B cell (primary cell): ENCODE measurements at regions not wholly inside any gene's neighbourhood (a gene's known extent, or its start where the extent isn't known, plus 50 kb on each side); places are given as distances from the start of the nearest gene placed in this dataset.

Experiments
- ATAC-seq: fragments of 200-7000 bp; cut with Tn5 transposase; one replicate; pipeline ENCODE4 v1.10.0; 2021; ENCODE audit warnings: low read depth, mild to moderate bottlenecking, moderate number of reproducible peaks, moderate library complexity
- CTCF ChIA-PET: fragments of 350-600 bp; sonication (Branson Sonifier 250); formaldehyde crosslinking; loops from one replicate; lab custom pipeline; 2021; ENCODE audit warnings: antibody characterized with exemption, inconsistent platforms; lab: Charles Lee
- POLR2A ChIA-PET: fragments of 350-600 bp; sonication (Branson Sonifier 250); formaldehyde crosslinking; loops from one replicate; lab custom pipeline; 2021; ENCODE audit warnings: antibody characterized with exemption; lab: Charles Lee
- DNase-seq: peaks from one replicate; pipeline ENCODE4 v3.0.0; 2013
- H2AFZ ChIP-seq: 2 replicates; pipeline ENCODE4 v1.6.1; 2012; ENCODE audit warnings: mild to moderate bottlenecking, low read depth, low read length; ENCODE audit not compliant: insufficient read depth, poor library complexity, severe bottlenecking
- H3K27ac ChIP-seq, 2 donors: 1 replicate in 1 of 2; 2 replicates in 1 of 2; pipeline ENCODE4 v1.5.1; 2012 to 2013; ENCODE audit warnings: low read length in 2 of 2, mild to moderate bottlenecking in 2 of 2, moderate library complexity in 1 of 2
- H3K27me3 ChIP-seq, 4 experiments: fragments of 200-600 bp in 1 of 4; sonication (generic) in 1 of 4; replicated peaks in 1 of 4; 1 replicate in 2 of 4; 2 replicates in 2 of 4; pipeline versions ENCODE4 v1.6.1 to v1.7.0; 2013 to 2016; ENCODE audit warnings: low read length in 3 of 4, mild to moderate bottlenecking in 2 of 4, mixed read lengths in 1 of 4, moderate library complexity in 1 of 4; ENCODE audit not compliant: insufficient read depth in 4 of 4, control insufficient read depth in 3 of 4; ENCODE audit errors: control extremely low read depth in 1 of 4
- H3K36me3 ChIP-seq, 2 experiments: replicated peaks in 1 of 2; 1 replicate in 1 of 2; 2 replicates in 1 of 2; pipeline versions ENCODE4 v1.6.1 to v1.7.1; 2013; ENCODE audit warnings: low read length in 1 of 2; ENCODE audit not compliant: insufficient read depth in 2 of 2, control insufficient read depth in 1 of 2; ENCODE audit errors: control extremely low read depth in 1 of 2, extremely low read depth in 1 of 2
- H3K4me1 ChIP-seq, 2 donors: fragments of 200-600 bp in 1 of 2; sonication (generic) in 1 of 2; 1 replicate in 1 of 2; 2 replicates in 1 of 2; pipeline versions ENCODE4 v1.5.1 to v1.6.1; 2013 to 2017; ENCODE audit warnings: low read length in 2 of 2; ENCODE audit not compliant: control insufficient read depth in 2 of 2, insufficient read depth in 2 of 2
- H3K4me2 ChIP-seq: replicated peaks from 2 replicates; pipeline ENCODE3; 2012; ENCODE audit warnings: mild to moderate bottlenecking, low read depth, low read length; ENCODE audit not compliant: poor library complexity, severe bottlenecking
- H3K4me3 ChIP-seq, 5 experiments: fragments of 200-600 bp in 1 of 5; sonication (generic) in 1 of 5; 1 replicate in 3 of 5; 2 replicates in 2 of 5; pipeline versions ENCODE4 v1.5.1 to v1.7.0; 2011 to 2016; ENCODE audit warnings: low read length in 4 of 5, mild to moderate bottlenecking in 4 of 5, low read depth in 2 of 5, control low read depth in 1 of 5, moderate library complexity in 1 of 5; ENCODE audit not compliant: insufficient read depth in 1 of 5; ENCODE audit errors: control extremely low read depth in 1 of 5, extremely low read depth in 1 of 5
- H3K79me2 ChIP-seq: fragments of 200-600 bp; sonication (generic); one replicate; pipeline ENCODE4 v1.6.0; 2016; ENCODE audit warnings: low read length; ENCODE audit not compliant: control insufficient read depth, insufficient read depth
- H3K9ac ChIP-seq: fragments of 200-600 bp; sonication (generic); 2 replicates; pipeline ENCODE4 v1.6.1; 2017; ENCODE audit warnings: mild to moderate bottlenecking, low read length, moderate library complexity
- H3K9me3 ChIP-seq, 3 donors: one replicate each; pipeline versions ENCODE4 v1.6.1 to v1.7.1; 2013; ENCODE audit warnings: low read length in 2 of 3; ENCODE audit not compliant: control insufficient read depth in 2 of 3, insufficient read depth in 1 of 3; ENCODE audit errors: control extremely low read depth in 1 of 3
- H4K20me1 ChIP-seq: 2 replicates; pipeline ENCODE4 v1.6.0; 2012; ENCODE audit warnings: mild to moderate bottlenecking, low read length; ENCODE audit not compliant: insufficient read depth, control insufficient read depth, poor library complexity, severe bottlenecking
- H3K27ac Mint-ChIP-seq: one replicate; pipeline ENCODE4 v1.8.0; 2021; ENCODE audit warnings: mixed read lengths
- H3K27me3 Mint-ChIP-seq: one replicate; pipeline ENCODE4 v1.8.0; 2021; ENCODE audit warnings: mixed read lengths
- H3K4me1 Mint-ChIP-seq: one replicate; pipeline ENCODE4 v1.8.0; 2021; ENCODE audit warnings: mixed read lengths
- H3K4me3 Mint-ChIP-seq: one replicate; pipeline ENCODE4 v1.8.0; 2021; ENCODE audit warnings: mixed read lengths
- H3K9me3 Mint-ChIP-seq: one replicate; pipeline ENCODE4 v1.8.0; 2022; ENCODE audit warnings: mixed read lengths; ENCODE audit not compliant: insufficient read depth
- EZH2 ChIP-seq: IDR thresholded peaks from 2 replicates; pipeline ENCODE4 v1.6.1; 2012; ENCODE audit warnings: borderline replicate concordance, low read depth, mild to moderate bottlenecking, moderate library complexity, low read length; ENCODE audit not compliant: insufficient read depth, poor library complexity, severe bottlenecking
- WGBS: methylation state at CpG from one replicate; pipeline ENCODE4 v1.1.5; 2013; ENCODE audit warnings: missing lambda C conversion rate; ENCODE audit not compliant: insufficient coverage; 5-methylcytosine and 5-hydroxymethylcytosine counted together
- intact Hi-C: fragments of 100-400 bp; cut with micrococcal nuclease; formaldehyde crosslinking; loops from one replicate; pipeline ENCODE4 v1.10.0; 2022
- TF ChIP-seq, protein P1 (sequence below): fragments of 200-600 bp; IDR thresholded peaks from one replicate; pipeline ENCODE4 v1.8.0; 2022; ENCODE audit warnings: antibody characterized with exemption, mild to moderate bottlenecking

DNA sequence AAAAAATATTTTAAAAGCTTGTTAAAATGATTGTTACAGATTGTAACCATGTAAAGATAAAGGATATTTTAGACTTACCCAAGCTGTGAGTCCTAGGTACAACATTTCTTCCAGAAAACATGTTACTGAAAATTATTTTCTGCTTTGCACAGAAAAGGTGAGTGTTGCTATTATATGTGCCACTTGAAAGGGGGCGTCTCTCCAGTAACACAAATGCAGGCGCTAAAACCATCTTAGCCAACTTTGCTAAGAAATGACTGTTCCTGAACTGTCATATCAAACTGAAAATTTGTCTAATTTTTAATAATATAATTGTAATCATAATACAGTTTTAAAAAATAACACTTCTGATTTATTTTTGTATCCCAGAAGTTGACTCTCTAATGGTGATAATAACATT is 75.6 kb upstream of the KRAS start:
- Histone ChIP-seq H4K20me1 (no peaks in the 10 kb centered on the region), H3K27ac (no peak overlapping the region), H3K9me3 (no peaks in the 10 kb centered on the region), H3K9ac (no peak overlapping the region), H3K4me3 (no peak overlapping the region), H2AFZ (no peak overlapping the region), H3K4me1 (peaks cover 7 to 12% of the 10 kb centered on the region in 2 donors), H3K36me3 (no peaks in the 10 kb centered on the region), H3K4me2 (no peak overlapping the region), H3K27me3 (no peaks in the 10 kb centered on the region), H3K79me2 (no peaks in the 10 kb centered on the region)
- no peak for ATAC-seq
- TF ChIP-seq, protein P1, sequence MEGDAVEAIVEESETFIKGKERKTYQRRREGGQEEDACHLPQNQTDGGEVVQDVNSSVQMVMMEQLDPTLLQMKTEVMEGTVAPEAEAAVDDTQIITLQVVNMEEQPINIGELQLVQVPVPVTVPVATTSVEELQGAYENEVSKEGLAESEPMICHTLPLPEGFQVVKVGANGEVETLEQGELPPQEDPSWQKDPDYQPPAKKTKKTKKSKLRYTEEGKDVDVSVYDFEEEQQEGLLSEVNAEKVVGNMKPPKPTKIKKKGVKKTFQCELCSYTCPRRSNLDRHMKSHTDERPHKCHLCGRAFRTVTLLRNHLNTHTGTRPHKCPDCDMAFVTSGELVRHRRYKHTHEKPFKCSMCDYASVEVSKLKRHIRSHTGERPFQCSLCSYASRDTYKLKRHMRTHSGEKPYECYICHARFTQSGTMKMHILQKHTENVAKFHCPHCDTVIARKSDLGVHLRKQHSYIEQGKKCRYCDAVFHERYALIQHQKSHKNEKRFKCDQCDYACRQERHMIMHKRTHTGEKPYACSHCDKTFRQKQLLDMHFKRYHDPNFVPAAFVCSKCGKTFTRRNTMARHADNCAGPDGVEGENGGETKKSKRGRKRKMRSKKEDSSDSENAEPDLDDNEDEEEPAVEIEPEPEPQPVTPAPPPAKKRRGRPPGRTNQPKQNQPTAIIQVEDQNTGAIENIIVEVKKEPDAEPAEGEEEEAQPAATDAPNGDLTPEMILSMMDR, result no peak
- no peak for TF ChIP-seq EZH2
- CTCF ChIA-PET, result no interaction called here
- WGBS, result no CpG with 5 or more reads among the region's 2 CpGs
- intact Hi-C loops, result no loop called here
- Mint-ChIP-seq H3K27me3 (no peaks in the 10 kb centered on the region), H3K9me3 (no peaks in the 10 kb centered on the region), H3K4me1 (peaks cover 32% of the 10 kb centered on the region), H3K4me3 (no peak overlapping the region), H3K27ac (no peak overlapping the region)
- POLR2A ChIA-PET, result no interaction called here
- no peak for DNase-seq

DNA sequence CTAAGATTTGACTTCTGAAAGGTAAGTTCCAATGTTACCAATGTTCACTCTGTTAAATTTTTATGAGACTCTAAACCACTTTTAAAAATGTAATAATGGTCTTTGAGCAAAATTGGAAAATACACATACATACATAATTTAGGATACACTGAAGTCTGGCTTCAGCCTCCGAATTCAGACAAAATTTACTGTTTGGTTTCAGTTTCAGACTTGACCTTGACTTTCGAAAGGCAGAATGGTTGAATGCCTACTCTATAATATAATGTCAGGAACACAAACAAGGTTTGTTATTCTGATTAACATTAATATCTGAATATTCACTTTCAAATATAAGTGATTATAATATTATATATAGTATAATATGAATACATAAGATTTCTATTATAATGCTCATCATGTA is 74.1 kb upstream of the KRAS start:
- POLR2A ChIA-PET, result no interaction called here
- intact Hi-C loops, result loop anchor here (5.0 kb wide), 1 partner anchor 38 kb away; no protein-coding TSS in a partner anchor
- Histone ChIP-seq H3K4me3 (peak overlapping the region in 2 of 5 experiments; percentile 6 to 49), H4K20me1 (no peaks in the 10 kb centered on the region), H3K27me3 (no peaks in the 10 kb centered on the region), H3K9me3 (no peaks in the 10 kb centered on the region), H3K4me1 (peaks cover 18 to 23% of the 10 kb centered on the region in 2 donors), H3K36me3 (no peaks in the 10 kb centered on the region), H3K9ac (no peak overlapping the region), H3K4me2 (peak overlapping the region; percentile 53), H3K27ac (no peak overlapping the region), H3K79me2 (no peaks in the 10 kb centered on the region), H2AFZ (peak overlapping the region; percentile 40)
- ATAC-seq (no peak), DNase-seq (no peak)
- no peak overlapping the region for H3K27ac Mint-ChIP-seq
- no peak overlapping the region for H3K4me3 Mint-ChIP-seq
- no peaks in the 10 kb centered on the region for H3K9me3 Mint-ChIP-seq
- TF ChIP-seq, protein P1, result no peak
- no peak for TF ChIP-seq EZH2
- H3K4me1 Mint-ChIP-seq, result peaks cover 47% of the 10 kb centered on the region
- no peaks in the 10 kb centered on the region for H3K27me3 Mint-ChIP-seq
- CTCF ChIA-PET, result no interaction called here
- no CpG with 5 or more reads among the region's 2 CpGs for WGBS
